Vagina (tissue), 2 donors: ENCODE measurements at regions not wholly inside any gene's neighbourhood (a gene's known extent, or its start where the extent isn't known, plus 50 kb on each side); places are given as distances from the start of the nearest gene placed in this dataset.

Experiments used
- POLR2AphosphoS5 ChIP-seq, 2 donors: sonication (generic); formaldehyde crosslinking; IDR thresholded peaks; one replicate each; pipeline ENCODE4 v1.9.0; 2017; ENCODE audit warnings: antibody characterized with exemption in 2 of 2, mild to moderate bottlenecking in 2 of 2, low read depth in 1 of 2; ENCODE audit not compliant: insufficient read depth in 1 of 2
- TF ChIP-seq, protein P1 (sequence below), 3 experiments: fragments of 450-650 bp in 2 of 3; fragments of 200-600 bp in 1 of 3; sonication (generic) in 1 of 3; IDR thresholded peaks; one replicate each; pipeline ENCODE4 v1.5.1; 2017 to 2019; ENCODE audit warnings: antibody characterized with exemption in 3 of 3, mild to moderate bottlenecking in 2 of 3, moderate library complexity in 2 of 3

DNA sequence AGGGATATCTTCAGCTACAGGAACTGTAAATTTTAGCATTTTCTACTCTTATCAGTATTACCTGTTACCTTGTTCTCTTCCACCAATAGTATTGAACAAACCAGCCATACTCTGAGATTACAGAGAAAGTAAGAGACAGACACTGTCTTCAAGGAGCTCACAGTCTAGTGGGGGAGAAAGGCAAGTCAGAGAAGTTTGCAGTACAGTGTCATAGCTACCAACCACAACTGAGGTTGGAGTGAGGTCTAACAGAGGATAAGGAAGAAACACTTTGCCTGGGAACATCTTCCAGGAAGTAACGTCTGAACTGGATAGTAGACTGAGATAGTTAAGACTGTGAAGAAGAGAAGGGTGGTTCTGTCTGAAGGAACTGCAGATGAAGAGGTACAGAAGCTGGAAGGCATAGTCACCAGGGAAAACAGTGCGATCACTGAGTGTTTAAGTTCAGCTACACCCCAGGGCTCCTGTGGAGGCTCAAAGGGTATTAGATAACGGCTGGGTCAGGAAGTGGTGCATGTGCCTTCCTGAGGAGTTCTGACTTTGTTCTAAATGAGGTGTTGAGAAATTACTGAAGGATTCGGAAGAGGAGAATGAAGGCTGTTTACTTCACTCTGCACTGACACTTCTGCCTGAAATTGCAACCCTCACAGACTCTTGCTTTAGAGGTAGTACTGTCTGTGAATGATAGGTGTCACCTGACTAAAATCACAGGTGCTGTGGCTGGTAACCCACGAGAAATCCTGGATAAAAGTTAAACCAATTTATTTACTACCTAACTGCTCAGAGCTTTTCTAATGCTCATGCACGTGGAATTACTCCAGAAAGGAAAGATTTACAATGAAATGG is 841.6 kb downstream of the MAT2B start:
- TF ChIP-seq, protein P1, sequence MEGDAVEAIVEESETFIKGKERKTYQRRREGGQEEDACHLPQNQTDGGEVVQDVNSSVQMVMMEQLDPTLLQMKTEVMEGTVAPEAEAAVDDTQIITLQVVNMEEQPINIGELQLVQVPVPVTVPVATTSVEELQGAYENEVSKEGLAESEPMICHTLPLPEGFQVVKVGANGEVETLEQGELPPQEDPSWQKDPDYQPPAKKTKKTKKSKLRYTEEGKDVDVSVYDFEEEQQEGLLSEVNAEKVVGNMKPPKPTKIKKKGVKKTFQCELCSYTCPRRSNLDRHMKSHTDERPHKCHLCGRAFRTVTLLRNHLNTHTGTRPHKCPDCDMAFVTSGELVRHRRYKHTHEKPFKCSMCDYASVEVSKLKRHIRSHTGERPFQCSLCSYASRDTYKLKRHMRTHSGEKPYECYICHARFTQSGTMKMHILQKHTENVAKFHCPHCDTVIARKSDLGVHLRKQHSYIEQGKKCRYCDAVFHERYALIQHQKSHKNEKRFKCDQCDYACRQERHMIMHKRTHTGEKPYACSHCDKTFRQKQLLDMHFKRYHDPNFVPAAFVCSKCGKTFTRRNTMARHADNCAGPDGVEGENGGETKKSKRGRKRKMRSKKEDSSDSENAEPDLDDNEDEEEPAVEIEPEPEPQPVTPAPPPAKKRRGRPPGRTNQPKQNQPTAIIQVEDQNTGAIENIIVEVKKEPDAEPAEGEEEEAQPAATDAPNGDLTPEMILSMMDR (IDR thresholded peaks at IDR 0.05): no peak
- no peak for TF ChIP-seq POLR2AphosphoS5 (IDR thresholded peaks at IDR 0.05; ENCODE audit: insufficient read depth in 1 of 2, low read depth in 1 of 2)
